ENCODE measurements at regions not wholly inside any gene's neighbourhood (a gene's known extent, or its start where the extent isn't known, plus 50 kb on each side); places are given as distances from the start of the nearest gene placed in this dataset.

DNA sequence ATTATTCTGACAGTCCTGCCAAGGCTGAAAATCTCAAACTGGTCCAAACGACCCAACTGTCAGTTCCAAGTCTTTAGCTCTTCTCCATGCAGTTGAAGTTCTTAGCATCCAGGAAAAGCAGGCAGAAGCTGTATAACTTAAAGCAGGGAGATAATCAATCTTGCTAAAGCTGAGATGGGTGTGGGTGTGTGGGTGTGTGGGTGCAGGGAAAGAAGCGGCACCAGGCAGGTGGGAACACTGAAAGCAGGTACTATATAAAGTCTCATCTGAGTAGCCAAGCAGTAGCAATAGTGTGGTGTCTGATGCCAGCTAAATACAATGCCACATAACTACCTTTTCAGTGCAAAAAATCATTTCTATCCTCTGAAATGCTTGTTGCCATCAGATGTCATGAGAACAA, 69.7 kb upstream of the EGFL6 start:
- DNase-seq (ENCODE audit: low spot score), result no peak
- Histone ChIP-seq H3K27ac (no peak overlapping the region), H3K4me3 (no peak overlapping the region)
- no peak for TF ChIP-seq CTCF (IDR thresholded peaks at IDR 0.05)

- Histone ChIP-seq H3K4me3 (no peak overlapping the region), H3K27ac (no peak overlapping the region)
- no peak for DNase-seq (ENCODE audit: low spot score)
- TF ChIP-seq CTCF (IDR thresholded peaks at IDR 0.05), result no peak
These were observed 71.2 kb upstream of the EGFL6 start for GRCh38 chrX:13498238-13498637.

DNA sequence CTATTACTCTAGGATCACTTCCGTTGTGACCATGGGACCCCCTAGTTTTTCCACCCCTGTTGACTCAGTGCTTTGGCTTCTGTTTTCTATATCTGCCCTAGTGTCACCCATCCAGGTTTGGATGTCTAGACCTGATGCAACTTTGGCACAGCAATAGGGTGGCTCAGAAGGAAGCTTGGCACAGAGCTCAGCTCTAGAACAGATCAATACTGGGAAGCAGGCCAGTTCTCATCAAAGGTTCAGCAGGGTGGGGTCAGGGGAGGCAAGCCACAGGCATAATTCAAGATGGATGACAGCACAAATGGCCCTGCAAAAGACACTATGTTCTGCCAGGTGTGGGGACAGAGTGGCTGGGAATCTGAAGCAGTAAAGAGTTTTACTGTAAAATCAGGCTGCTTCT, 74.2 kb upstream of the EGFL6 start:
- no peak for TF ChIP-seq CTCF (IDR thresholded peaks at IDR 0.05)
- DNase-seq (ENCODE audit: low spot score), result no peak
- H3K27ac ChIP-seq, result no peak overlapping the region
- H3K4me3 ChIP-seq, result no peak overlapping the region

GRCh38 chrX:13494562-13494961, 74.8 kb upstream of the EGFL6 start:
- no peak for TF ChIP-seq CTCF (IDR thresholded peaks at IDR 0.05)
- no peak overlapping the region for H3K4me3 ChIP-seq
- no peak overlapping the region for H3K27ac ChIP-seq

GRCh38 chrX:13493659-13494058, 75.7 kb upstream of the EGFL6 start:
- no peak for TF ChIP-seq CTCF (IDR thresholded peaks at IDR 0.05)
- Histone ChIP-seq H3K4me3 (no peak overlapping the region), H3K27ac (no peak overlapping the region)
- DNase-seq (ENCODE audit: low spot score), result no peak

More at GRCh38 chrX:13494562-13494961, 74.8 kb upstream of the EGFL6 start:
- no peak for DNase-seq (ENCODE audit: low spot score)

GRCh38 chrX:13492286-13492685, 77.1 kb upstream of the EGFL6 start:
- H3K27ac ChIP-seq, result no peak overlapping the region
- no peak for TF ChIP-seq CTCF (IDR thresholded peaks at IDR 0.05)
- no peak overlapping the region for H3K4me3 ChIP-seq
- no peak for DNase-seq (ENCODE audit: low spot score)

GRCh38 chrX:13491061-13491460, 78.3 kb upstream of the EGFL6 start:
- no peak for DNase-seq (ENCODE audit: low spot score)
- Histone ChIP-seq H3K4me3 (no peak overlapping the region), H3K27ac (no peak overlapping the region)
- TF ChIP-seq CTCF (IDR thresholded peaks at IDR 0.05), result no peak

Measured in coronary artery (tissue), 2 donors.